Loucy (cell line): ENCODE measurements at regions not wholly inside any gene's neighbourhood (a gene's known extent, or its start where the extent isn't known, plus 50 kb on each side); places are given as distances from the start of the nearest gene placed in this dataset.
A peak's percentile ranks its signal among the peaks of the same experiment; 100 is the strongest.

Experiments used
- H2AFZ ChIP-seq: fragments of 200-600 bp; sonication (generic); 2 replicates; pipeline ENCODE4 v1.6.0; 2016; ENCODE audit warnings: antibody characterized with exemption, mild to moderate bottlenecking, low read length, moderate library complexity
- H3F3A ChIP-seq: fragments of 200-600 bp; 2 replicates; pipeline ENCODE4 v1.6.0; 2016; ENCODE audit warnings: antibody characterized with exemption, low read depth, mild to moderate bottlenecking
- H3K27me3 ChIP-seq: fragments of 200-600 bp; sonication (generic); 2 replicates; pipeline ENCODE4 v1.6.1; 2014; ENCODE audit warnings: low read length, mild to moderate bottlenecking; ENCODE audit not compliant: insufficient read depth, poor library complexity, severe bottlenecking
- H3K36me3 ChIP-seq: fragments of 200-600 bp; sonication (generic); 2 replicates; pipeline ENCODE4 v1.6.1; 2016; ENCODE audit warnings: low read length; ENCODE audit not compliant: insufficient read depth
- H3K4me1 ChIP-seq: fragments of 200-600 bp; sonication (generic); 2 replicates; pipeline ENCODE4 v1.5.1; 2014; ENCODE audit warnings: low read length, mild to moderate bottlenecking; ENCODE audit not compliant: insufficient read depth, poor library complexity, severe bottlenecking
- H3K4me2 ChIP-seq: fragments of 200-600 bp; sonication (generic); 2 replicates; pipeline ENCODE4 v1.6.0; 2014; ENCODE audit warnings: antibody characterized with exemption, low read length, low read depth, mild to moderate bottlenecking; ENCODE audit not compliant: poor library complexity, severe bottlenecking
- H3K4me3 ChIP-seq: fragments of 200-600 bp; sonication (generic); 2 replicates; pipeline ENCODE4 v1.5.1; 2014; ENCODE audit warnings: low read length, mild to moderate bottlenecking, mixed read lengths; ENCODE audit not compliant: poor library complexity, severe bottlenecking
- H3K79me2 ChIP-seq: fragments of 200-600 bp; sonication (generic); 2 replicates; pipeline ENCODE4 v1.6.1; 2014; ENCODE audit warnings: low read length; ENCODE audit not compliant: insufficient read depth
- H3K9ac ChIP-seq: fragments of 200-600 bp; sonication (generic); 2 replicates; pipeline ENCODE4 v1.6.0; 2014; ENCODE audit warnings: mild to moderate bottlenecking, low read depth, low read length, moderate library complexity; ENCODE audit not compliant: poor library complexity, severe bottlenecking
- H3K9me2 ChIP-seq: fragments of 200-600 bp; sonication (generic); replicated peaks from 2 replicates; pipeline ENCODE4 v1.6.1; 2016; ENCODE audit warnings: low read depth, low read length, mixed read lengths
- H3K9me3 ChIP-seq: fragments of 200-600 bp; sonication (generic); 2 replicates; pipeline ENCODE4 v1.6.1; 2014; ENCODE audit warnings: mild to moderate bottlenecking, antibody characterized with exemption, low read length, low read depth; ENCODE audit not compliant: insufficient read depth
- H4K20me1 ChIP-seq: fragments of 200-600 bp; sonication (generic); 2 replicates; pipeline ENCODE4 v1.6.0; 2014; ENCODE audit warnings: antibody characterized with exemption, low read length, mild to moderate bottlenecking; ENCODE audit not compliant: insufficient read depth, poor library complexity, severe bottlenecking
- EZH2phosphoT487 ChIP-seq: fragments of 200-600 bp; IDR thresholded peaks from 2 replicates; pipeline ENCODE4 v1.6.1; 2018; ENCODE audit warnings: antibody characterized with exemption, mild to moderate bottlenecking, moderate library complexity, borderline replicate concordance
- TF ChIP-seq, protein P1 (sequence below): fragments of 200-600 bp; sonication (generic); conservative IDR thresholded peaks from 2 replicates; pipeline ENCODE4 v1.5.1; 2014; ENCODE audit warnings: mild to moderate bottlenecking, antibody characterized with exemption, low read length

GRCh38 chr4:37767546-37767945 is 58.9 kb upstream of the PGM2 start:
- Histone ChIP-seq H3K27me3 (no peaks in the 10 kb centered on the region), H3K79me2 (no peaks in the 10 kb centered on the region), H2AFZ (peak overlapping the region; percentile 11; the same call in 1 of the 2 replicates), H3K9ac (no peak overlapping the region), H3F3A (no peaks in the 10 kb centered on the region), H3K4me3 (no peak overlapping the region), H3K9me2 (no peaks in the 10 kb centered on the region), H3K36me3 (no peaks in the 10 kb centered on the region), H4K20me1 (no peaks in the 10 kb centered on the region), H3K4me1 (peaks cover 12% of the 10 kb centered on the region), H3K9me3 (no peaks in the 10 kb centered on the region), H3K4me2 (no peak overlapping the region)
- TF ChIP-seq EZH2phosphoT487 = no peak

DNA sequence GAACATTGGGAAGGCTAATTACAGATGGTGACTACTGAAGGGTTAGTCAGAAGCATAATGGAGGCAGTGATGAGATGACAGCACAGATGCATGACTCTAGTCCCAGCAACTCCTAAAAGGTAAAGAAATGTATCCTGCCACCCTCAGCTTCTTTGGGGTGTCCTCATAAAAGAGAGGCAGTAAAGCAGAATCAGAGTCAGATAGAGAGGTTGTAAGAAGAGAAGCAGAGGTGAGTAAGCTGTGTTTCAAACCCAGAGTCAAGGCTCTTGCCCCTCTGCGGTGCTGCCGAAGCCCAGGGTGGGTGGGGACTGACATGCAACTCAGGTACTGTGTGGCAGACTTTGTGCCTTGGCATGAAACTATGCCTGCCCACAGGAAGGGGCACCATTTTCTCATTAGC is 59.5 kb upstream of the PGM2 start:
- Histone ChIP-seq H3F3A (no peaks in the 10 kb centered on the region), H2AFZ (peak overlapping the region; percentile 11; the same call in 1 of the 2 replicates), H3K9me3 (no peaks in the 10 kb centered on the region), H3K36me3 (no peaks in the 10 kb centered on the region), H4K20me1 (no peaks in the 10 kb centered on the region), H3K9ac (no peak overlapping the region), H3K27me3 (no peaks in the 10 kb centered on the region), H3K4me2 (no peak overlapping the region), H3K79me2 (no peaks in the 10 kb centered on the region), H3K9me2 (no peaks in the 10 kb centered on the region), H3K4me1 (peaks cover 12% of the 10 kb centered on the region), H3K4me3 (no peak overlapping the region)
- TF ChIP-seq, protein P1, sequence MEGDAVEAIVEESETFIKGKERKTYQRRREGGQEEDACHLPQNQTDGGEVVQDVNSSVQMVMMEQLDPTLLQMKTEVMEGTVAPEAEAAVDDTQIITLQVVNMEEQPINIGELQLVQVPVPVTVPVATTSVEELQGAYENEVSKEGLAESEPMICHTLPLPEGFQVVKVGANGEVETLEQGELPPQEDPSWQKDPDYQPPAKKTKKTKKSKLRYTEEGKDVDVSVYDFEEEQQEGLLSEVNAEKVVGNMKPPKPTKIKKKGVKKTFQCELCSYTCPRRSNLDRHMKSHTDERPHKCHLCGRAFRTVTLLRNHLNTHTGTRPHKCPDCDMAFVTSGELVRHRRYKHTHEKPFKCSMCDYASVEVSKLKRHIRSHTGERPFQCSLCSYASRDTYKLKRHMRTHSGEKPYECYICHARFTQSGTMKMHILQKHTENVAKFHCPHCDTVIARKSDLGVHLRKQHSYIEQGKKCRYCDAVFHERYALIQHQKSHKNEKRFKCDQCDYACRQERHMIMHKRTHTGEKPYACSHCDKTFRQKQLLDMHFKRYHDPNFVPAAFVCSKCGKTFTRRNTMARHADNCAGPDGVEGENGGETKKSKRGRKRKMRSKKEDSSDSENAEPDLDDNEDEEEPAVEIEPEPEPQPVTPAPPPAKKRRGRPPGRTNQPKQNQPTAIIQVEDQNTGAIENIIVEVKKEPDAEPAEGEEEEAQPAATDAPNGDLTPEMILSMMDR = no peak
- no peak for TF ChIP-seq EZH2phosphoT487

DNA sequence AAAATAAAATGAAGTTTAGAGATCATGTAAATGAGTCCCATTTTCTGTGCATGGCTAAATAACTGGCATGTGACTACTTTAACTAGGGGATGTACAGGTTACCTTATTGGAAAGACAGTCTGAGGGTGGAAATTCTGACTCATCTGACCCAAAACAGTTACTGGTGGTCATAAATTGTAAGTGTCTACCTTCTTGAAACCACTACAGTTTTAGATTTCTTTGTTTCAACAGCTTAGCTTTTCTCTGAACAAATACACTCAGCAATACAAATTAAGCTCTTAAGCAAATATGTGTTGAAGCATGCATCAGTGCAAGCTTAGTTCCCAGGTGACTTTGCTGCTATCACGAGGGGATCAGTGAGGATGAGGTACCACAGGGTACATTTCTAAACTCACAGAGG is 60.7 kb upstream of the PGM2 start:
- Histone ChIP-seq H3K9me3 (no peaks in the 10 kb centered on the region), H3K27me3 (no peaks in the 10 kb centered on the region), H3F3A (no peaks in the 10 kb centered on the region), H3K4me1 (peaks cover 12% of the 10 kb centered on the region), H3K4me3 (no peak overlapping the region), H3K36me3 (no peaks in the 10 kb centered on the region), H3K79me2 (no peaks in the 10 kb centered on the region), H3K9ac (no peak overlapping the region), H3K9me2 (no peaks in the 10 kb centered on the region), H3K4me2 (no peak overlapping the region), H4K20me1 (no peaks in the 10 kb centered on the region), H2AFZ (peak overlapping the region; percentile 75)
- TF ChIP-seq, protein P1 = no peak
- TF ChIP-seq EZH2phosphoT487 = no peak

DNA sequence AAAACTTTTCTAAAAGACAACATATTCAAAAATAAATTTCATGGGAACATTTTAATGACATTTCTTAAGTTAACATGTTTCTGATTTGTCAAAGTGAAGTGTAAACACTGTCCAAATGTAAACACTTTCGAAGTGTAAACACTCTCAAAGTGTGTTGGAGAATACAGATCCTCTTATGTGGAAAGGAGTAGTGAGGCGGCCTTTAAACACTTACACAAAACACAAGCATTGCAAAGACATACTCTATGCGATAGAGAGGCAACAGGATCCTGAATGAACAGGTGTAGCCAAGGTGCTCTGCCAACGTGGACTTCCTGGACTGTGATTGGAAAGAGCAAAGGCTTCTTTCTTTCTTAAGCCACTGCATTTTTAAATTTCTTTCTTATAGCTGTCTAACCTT is 62.7 kb upstream of the PGM2 start:
- TF ChIP-seq, protein P1 = no peak
- TF ChIP-seq EZH2phosphoT487 = no peak
- H3K4me1 ChIP-seq = peaks cover 12% of the 10 kb centered on the region
- H3K9me3 ChIP-seq = no peaks in the 10 kb centered on the region
- H3K4me2 ChIP-seq = no peak overlapping the region
- H2AFZ ChIP-seq = no peak overlapping the region
- H3K27me3 ChIP-seq = no peaks in the 10 kb centered on the region
- no peak overlapping the region for H3K9ac ChIP-seq
- no peaks in the 10 kb centered on the region for H4K20me1 ChIP-seq
- H3F3A ChIP-seq = no peaks in the 10 kb centered on the region
- no peaks in the 10 kb centered on the region for H3K79me2 ChIP-seq
- H3K36me3 ChIP-seq = no peaks in the 10 kb centered on the region
- H3K9me2 ChIP-seq = no peaks in the 10 kb centered on the region
- no peak overlapping the region for H3K4me3 ChIP-seq
